Testis (tissue), 2 donors: ENCODE measurements at regions not wholly inside any gene's neighbourhood (a gene's known extent, or its start where the extent isn't known, plus 50 kb on each side); places are given as distances from the start of the nearest gene placed in this dataset.

Source experiments
- CTCF ChIP-seq, 3 experiments: fragments of 450-650 bp in 2 of 3; fragments of 200-600 bp in 1 of 3; sonication (generic) in 1 of 3; IDR thresholded peaks; one replicate each; pipeline ENCODE4 v1.5.1; 2016 to 2019; ENCODE audit warnings: antibody characterized with exemption in 3 of 3, mild to moderate bottlenecking in 2 of 3, moderate library complexity in 1 of 3
- POLR2A ChIP-seq: fragments of 450-650 bp; IDR thresholded peaks from one replicate; pipeline ENCODE4 v1.6.1; 2017; ENCODE audit warnings: antibody characterized with exemption, mild to moderate bottlenecking, moderate library complexity

GRCh38 chr16:72722552-72722951 lies 325.4 kb downstream of the ZFHX3 start:
- no peak for TF ChIP-seq CTCF (IDR thresholded peaks at IDR 0.05)
- TF ChIP-seq POLR2A = no peak
